ENCODE measurements at regions not wholly inside any gene's neighbourhood (a gene's known extent, or its start where the extent isn't known, plus 50 kb on each side); places are given as distances from the start of the nearest gene placed in this dataset.

DNA sequence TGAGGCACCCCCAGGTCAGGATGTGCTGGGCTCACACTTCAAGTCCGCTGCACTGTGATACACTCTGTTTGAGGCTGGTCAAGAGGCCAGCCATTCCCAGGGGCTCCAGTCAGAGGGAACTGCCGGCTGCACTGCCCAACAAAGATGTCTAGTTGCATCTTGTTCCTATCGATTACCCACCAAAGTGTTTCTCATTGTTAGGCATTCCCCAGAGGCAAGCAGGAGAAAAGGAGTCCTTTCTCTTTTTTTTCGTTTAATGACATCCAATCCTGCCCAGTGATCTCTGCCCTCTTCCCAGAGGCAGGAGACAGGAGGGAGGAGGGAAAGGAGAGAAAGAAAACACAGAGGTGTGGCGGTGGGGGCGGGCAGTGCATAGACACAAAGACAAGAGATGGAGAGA, 150.4 kb downstream of the OMA1 start:
- no peaks in the 10 kb centered on the region for H3K9me3 Mint-ChIP-seq (ENCODE audit: low read depth)
- TF ChIP-seq, protein P1, sequence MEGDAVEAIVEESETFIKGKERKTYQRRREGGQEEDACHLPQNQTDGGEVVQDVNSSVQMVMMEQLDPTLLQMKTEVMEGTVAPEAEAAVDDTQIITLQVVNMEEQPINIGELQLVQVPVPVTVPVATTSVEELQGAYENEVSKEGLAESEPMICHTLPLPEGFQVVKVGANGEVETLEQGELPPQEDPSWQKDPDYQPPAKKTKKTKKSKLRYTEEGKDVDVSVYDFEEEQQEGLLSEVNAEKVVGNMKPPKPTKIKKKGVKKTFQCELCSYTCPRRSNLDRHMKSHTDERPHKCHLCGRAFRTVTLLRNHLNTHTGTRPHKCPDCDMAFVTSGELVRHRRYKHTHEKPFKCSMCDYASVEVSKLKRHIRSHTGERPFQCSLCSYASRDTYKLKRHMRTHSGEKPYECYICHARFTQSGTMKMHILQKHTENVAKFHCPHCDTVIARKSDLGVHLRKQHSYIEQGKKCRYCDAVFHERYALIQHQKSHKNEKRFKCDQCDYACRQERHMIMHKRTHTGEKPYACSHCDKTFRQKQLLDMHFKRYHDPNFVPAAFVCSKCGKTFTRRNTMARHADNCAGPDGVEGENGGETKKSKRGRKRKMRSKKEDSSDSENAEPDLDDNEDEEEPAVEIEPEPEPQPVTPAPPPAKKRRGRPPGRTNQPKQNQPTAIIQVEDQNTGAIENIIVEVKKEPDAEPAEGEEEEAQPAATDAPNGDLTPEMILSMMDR (IDR thresholded peaks at IDR 0.05) = no peak
- peaks cover 8% of the 10 kb centered on the region for H3K27me3 Mint-ChIP-seq (ENCODE audit: low read depth)
- no peaks in the 10 kb centered on the region for H3K36me3 Mint-ChIP-seq (ENCODE audit: low read depth)
- DNase-seq (ENCODE audit: low spot score) = no peak
- peaks cover 19% of the 10 kb centered on the region for H3K4me1 Mint-ChIP-seq (ENCODE audit: low read depth)
- H3K27ac Mint-ChIP-seq (ENCODE audit: unreplicated experiment) = no peak overlapping the region
- H3K4me3 Mint-ChIP-seq (ENCODE audit: unreplicated experiment) = no peak overlapping the region

DNA sequence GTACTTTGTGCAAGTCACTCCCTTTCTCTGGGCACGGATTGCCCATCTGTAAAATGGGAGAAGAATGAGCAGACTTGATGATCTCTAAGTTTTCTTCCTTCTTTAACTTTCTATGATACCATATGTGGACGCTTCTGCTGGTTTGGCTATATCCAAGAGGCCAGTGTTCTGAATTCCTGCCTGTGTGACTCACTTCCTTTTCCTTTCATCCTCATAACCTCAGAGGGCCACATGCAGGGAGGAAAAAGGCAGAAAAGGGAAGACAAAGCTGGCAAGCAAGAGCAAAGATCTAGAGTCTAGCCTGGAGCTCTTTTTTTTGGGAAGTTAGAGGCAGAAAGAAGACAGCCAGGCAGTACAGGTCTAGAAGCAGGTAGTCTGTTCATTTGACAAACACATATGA, 151.2 kb downstream of the OMA1 start:
- no peak overlapping the region for H3K4me3 Mint-ChIP-seq (ENCODE audit: unreplicated experiment)
- DNase-seq (ENCODE audit: low spot score) = no peak

DNA sequence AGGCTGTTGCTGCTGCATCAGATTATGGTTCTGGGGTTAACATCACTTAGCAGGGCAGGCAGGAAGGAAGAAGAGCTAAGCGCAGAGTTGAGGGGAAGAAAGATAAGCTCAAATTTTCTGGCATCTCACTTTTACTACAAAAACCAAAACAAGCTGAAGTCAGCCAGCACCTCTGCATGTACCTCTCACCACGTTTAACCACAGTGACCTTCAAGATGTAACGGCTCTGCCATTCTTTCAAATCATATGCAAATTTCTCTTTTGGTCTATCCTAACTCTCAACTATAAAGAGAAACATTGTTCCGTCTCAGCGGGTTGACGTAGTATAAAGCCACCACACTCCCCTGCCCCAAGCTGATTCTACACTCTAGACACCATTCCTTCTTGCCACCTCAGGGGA, 154.4 kb downstream of the OMA1 start:
- DNase-seq (ENCODE audit: low spot score) = no peak
- Mint-ChIP-seq H3K4me3 (ENCODE audit: unreplicated experiment) (no peak overlapping the region), H3K9me3 (ENCODE audit: low read depth) (no peaks in the 10 kb centered on the region)

More for the DNA sequence above, 151.2 kb downstream of the OMA1 start:
- peaks cover 19% of the 10 kb centered on the region for H3K4me1 Mint-ChIP-seq (ENCODE audit: low read depth)
- H3K9me3 Mint-ChIP-seq (ENCODE audit: low read depth) = no peaks in the 10 kb centered on the region
- H3K27ac Mint-ChIP-seq (ENCODE audit: unreplicated experiment) = no peak overlapping the region
- H3K27me3 Mint-ChIP-seq (ENCODE audit: low read depth) = peaks cover 7% of the 10 kb centered on the region
- no peaks in the 10 kb centered on the region for H3K36me3 Mint-ChIP-seq (ENCODE audit: low read depth)
- TF ChIP-seq, protein P1 (IDR thresholded peaks at IDR 0.05) = no peak

DNA sequence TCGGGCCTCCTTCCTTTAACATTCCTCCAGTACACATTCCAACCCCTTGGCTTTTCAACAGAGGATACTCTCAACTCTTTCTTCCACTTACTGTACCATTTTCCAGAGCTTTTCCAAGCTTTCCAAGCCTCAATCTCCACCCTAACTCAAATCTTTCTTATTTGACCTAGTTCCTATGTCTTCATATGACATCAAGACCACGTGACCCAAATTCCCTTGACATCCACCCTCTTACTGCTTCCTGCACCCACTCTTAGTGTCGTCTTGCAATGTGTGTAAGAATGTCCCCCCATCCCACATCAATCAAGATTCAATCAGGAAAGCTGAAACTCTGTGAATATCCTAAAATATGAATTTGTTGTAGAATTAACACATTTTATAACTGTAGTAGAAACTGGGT, 155.0 kb downstream of the OMA1 start:
- peaks cover 13% of the 10 kb centered on the region for H3K4me1 Mint-ChIP-seq (ENCODE audit: low read depth)
- no peaks in the 10 kb centered on the region for H3K9me3 Mint-ChIP-seq (ENCODE audit: low read depth)
- H3K4me3 Mint-ChIP-seq (ENCODE audit: unreplicated experiment) = no peak overlapping the region
- H3K36me3 Mint-ChIP-seq (ENCODE audit: low read depth) = no peaks in the 10 kb centered on the region
- TF ChIP-seq, protein P1 (IDR thresholded peaks at IDR 0.05) = no peak
- H3K27me3 Mint-ChIP-seq (ENCODE audit: low read depth) = peaks cover 4% of the 10 kb centered on the region
- DNase-seq (ENCODE audit: low spot score) = no peak
- H3K27ac Mint-ChIP-seq (ENCODE audit: unreplicated experiment) = no peak overlapping the region

More for the DNA sequence above, 154.4 kb downstream of the OMA1 start:
- H3K4me1 Mint-ChIP-seq (ENCODE audit: low read depth) = peaks cover 14% of the 10 kb centered on the region
- H3K36me3 Mint-ChIP-seq (ENCODE audit: low read depth) = no peaks in the 10 kb centered on the region
- TF ChIP-seq, protein P1 (IDR thresholded peaks at IDR 0.05) = no peak
- H3K27ac Mint-ChIP-seq (ENCODE audit: unreplicated experiment) = no peak overlapping the region
- peaks cover 5% of the 10 kb centered on the region for H3K27me3 Mint-ChIP-seq (ENCODE audit: low read depth)

DNA sequence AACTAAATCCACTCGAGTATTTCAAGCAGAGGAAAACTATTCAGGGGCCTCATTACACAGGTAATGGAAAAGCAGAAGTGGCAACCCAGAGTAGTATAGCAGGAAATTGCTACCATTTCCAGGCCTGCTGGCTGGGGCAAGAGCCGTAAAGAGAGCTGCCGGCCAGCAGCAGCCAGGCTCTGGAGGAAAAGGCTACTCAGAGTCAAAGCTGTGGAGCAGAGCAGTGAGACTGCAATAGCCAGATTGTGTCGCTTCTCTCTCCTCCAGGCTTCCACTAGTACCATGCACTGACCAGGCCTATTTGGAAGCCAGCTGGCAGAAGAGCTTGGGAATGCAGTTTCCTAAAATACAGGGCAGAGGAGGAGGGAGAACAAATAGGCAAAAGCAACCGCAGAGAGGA, 155.5 kb downstream of the OMA1 start:
- H3K4me3 Mint-ChIP-seq (ENCODE audit: unreplicated experiment) = no peak overlapping the region
- DNase-seq (ENCODE audit: low spot score) = no peak
- no peaks in the 10 kb centered on the region for H3K9me3 Mint-ChIP-seq (ENCODE audit: low read depth)
- H3K36me3 Mint-ChIP-seq (ENCODE audit: low read depth) = no peaks in the 10 kb centered on the region
- no peak overlapping the region for H3K27ac Mint-ChIP-seq (ENCODE audit: unreplicated experiment)
- H3K4me1 Mint-ChIP-seq (ENCODE audit: low read depth) = peaks cover 9% of the 10 kb centered on the region
- H3K27me3 Mint-ChIP-seq (ENCODE audit: low read depth) = no peaks in the 10 kb centered on the region
- TF ChIP-seq, protein P1 (IDR thresholded peaks at IDR 0.05) = no peak

All from chondrocyte (in vitro differentiated cells).